HCT116 (cell line): ENCODE measurements at regions not wholly inside any gene's neighbourhood (a gene's known extent, or its start where the extent isn't known, plus 50 kb on each side); places are given as distances from the start of the nearest gene placed in this dataset.

Experiments used
- CEBPB ChIP-seq: IDR thresholded peaks from 2 replicates; pipeline ENCODE4 v1.6.1; 2012; ENCODE audit warnings: low read depth
- CTCF ChIP-seq, 3 experiments: fragments of 200-600 bp in 1 of 3; sonication (generic) in 1 of 3; IDR thresholded peaks in 2 of 3; conservative IDR thresholded peaks in 1 of 3; 2 replicates each; pipeline ENCODE4 v1.5.1; 2012 to 2017; ENCODE audit warnings: low read depth in 2 of 3, low read length in 2 of 3, antibody characterized with exemption in 1 of 3, borderline replicate concordance in 1 of 3, control low read depth in 1 of 3, mild to moderate bottlenecking in 1 of 3, mixed read lengths in 1 of 3, mixed run types in 1 of 3, moderate library complexity in 1 of 3; ENCODE audit not compliant: insufficient read depth in 1 of 3
- EGR1 ChIP-seq: IDR thresholded peaks from 2 replicates; pipeline ENCODE4 v1.6.1; 2012; ENCODE audit warnings: low read depth
- EZH2 ChIP-seq: fragments of 200-600 bp; sonication (generic); IDR thresholded peaks from 2 replicates; pipeline ENCODE4 v1.6.1; 2017; ENCODE audit warnings: antibody characterized with exemption, mixed run types
- EZH2phosphoT487 ChIP-seq: fragments of 200-600 bp; IDR thresholded peaks from 2 replicates; pipeline ENCODE4 v1.6.1; 2018; ENCODE audit warnings: antibody characterized with exemption, borderline replicate concordance
- POLR2A ChIP-seq: IDR thresholded peaks from 2 replicates; pipeline ENCODE4 v1.7.0; 2011; ENCODE audit warnings: borderline replicate concordance; ENCODE audit not compliant: insufficient read depth, insufficient read length; ENCODE audit errors: extremely low read depth
- POLR2AphosphoS5 ChIP-seq: IDR thresholded peaks from 2 replicates; pipeline ENCODE4 v1.6.1; 2011; ENCODE audit warnings: mild to moderate bottlenecking, low read depth, low read length, moderate library complexity
- RAD21 ChIP-seq: IDR thresholded peaks from 2 replicates; pipeline ENCODE4 v1.6.1; 2012; ENCODE audit warnings: low read depth, mild to moderate bottlenecking
- REST ChIP-seq: IDR thresholded peaks from 2 replicates; pipeline ENCODE4 v1.6.1; 2012; ENCODE audit warnings: low read depth
- SP1 ChIP-seq: IDR thresholded peaks from 2 replicates; pipeline ENCODE4 v1.6.1; 2012; ENCODE audit warnings: low read depth
- SRF ChIP-seq: IDR thresholded peaks from 2 replicates; pipeline ENCODE4 v1.6.1; 2012; ENCODE audit warnings: low read depth
- TF ChIP-seq, protein P1 (sequence below): IDR thresholded peaks from 2 replicates; pipeline ENCODE4 v1.6.1; 2012

- TF ChIP-seq POLR2A: no peak
- TF ChIP-seq CTCF (IDR thresholded peaks at IDR 0.05 in 2 of 3, conservative IDR thresholded peaks at IDR 0.05 in 1 of 3; ENCODE audit: borderline replicate concordance in 1 of 3, insufficient read depth in 1 of 3, low read depth in 2 of 3, low read length in 2 of 3): no peak
- no peak for TF ChIP-seq REST
- TF ChIP-seq POLR2AphosphoS5: no peak
- TF ChIP-seq EGR1: no peak
- no peak for TF ChIP-seq EZH2
- no peak for TF ChIP-seq SP1
- no peak for TF ChIP-seq EZH2phosphoT487
- no peak for TF ChIP-seq RAD21
- TF ChIP-seq CEBPB: no peak
- no peak for TF ChIP-seq SRF
- TF ChIP-seq, protein P1, sequence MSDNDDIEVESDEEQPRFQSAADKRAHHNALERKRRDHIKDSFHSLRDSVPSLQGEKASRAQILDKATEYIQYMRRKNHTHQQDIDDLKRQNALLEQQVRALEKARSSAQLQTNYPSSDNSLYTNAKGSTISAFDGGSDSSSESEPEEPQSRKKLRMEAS: no peak
These were observed 89.9 kb upstream of the AKIRIN2 start for GRCh38 chr6:87791982-87792381.
